IMR-90 (cell line): ENCODE measurements at regions not wholly inside any gene's neighbourhood (a gene's known extent, or its start where the extent isn't known, plus 50 kb on each side); places are given as distances from the start of the nearest gene placed in this dataset.

ENCODE experiments used
- ATAC-seq: fragments of 200-7000 bp; cut with Tn5 transposase; 2 replicates; pipeline ENCODE4 v1.9.1; 2020; ENCODE audit warnings: low read depth, mild to moderate bottlenecking, moderate library complexity
- BruUV-seq: library from RNA; stranded (reverse); fragments of 400-500 nt; replicated peaks from 2 replicates; lab custom pipeline; 2021; lab: Mats Ljungman, UMichigan
- CTCF ChIA-PET: fragments of 300-600 bp; formaldehyde crosslinking; extraction: SDS; loops from one replicate; lab custom pipeline; 2021; ENCODE audit warnings: antibody characterized with exemption; lab: Yijun Ruan, JAX
- POLR2A ChIA-PET: fragments of 300-600 bp; sonication (Branson Sonifier 250); formaldehyde crosslinking; loops from one replicate; lab custom pipeline; 2022; ENCODE audit warnings: antibody characterized with exemption; ENCODE audit not compliant: unreplicated experiment; lab: Charles Lee
- DNase-seq: peaks from one replicate; pipeline ENCODE4 v3.0.0; 2013
- H2AFZ ChIP-seq: replicated peaks from 2 replicates; pipeline ENCODE3; 2013; ENCODE audit warnings: low read length, mild to moderate bottlenecking; ENCODE audit not compliant: poor library complexity
- H2AK5ac ChIP-seq: 2 replicates; pipeline ENCODE4 v1.6.1; 2013; ENCODE audit warnings: low read depth, low read length, inconsistent platforms
- H2AK9ac ChIP-seq: replicated peaks from 2 replicates; pipeline ENCODE3; 2013; ENCODE audit warnings: mild to moderate bottlenecking, low read depth, low read length, moderate library complexity; ENCODE audit not compliant: poor library complexity
- H2BK120ac ChIP-seq: 2 replicates; pipeline ENCODE4 v1.6.1; 2013; ENCODE audit warnings: low read depth, low read length, inconsistent platforms
- H2BK15ac ChIP-seq: 3 replicates; pipeline ENCODE4 v1.6.1; 2013; ENCODE audit warnings: low read depth, low read length, inconsistent platforms
- H2BK20ac ChIP-seq: 2 replicates; pipeline ENCODE4 v1.6.1; 2013; ENCODE audit warnings: low read depth, mild to moderate bottlenecking, inconsistent platforms, low read length, moderate library complexity
- H2BK5ac ChIP-seq: 2 replicates; pipeline ENCODE4 v1.6.1; 2013; ENCODE audit warnings: mild to moderate bottlenecking, low read depth, low read length, inconsistent platforms; ENCODE audit not compliant: poor library complexity, severe bottlenecking
- H3K14ac ChIP-seq: replicated peaks from 2 replicates; pipeline ENCODE4 v1.6.1; 2013; ENCODE audit warnings: low read depth, low read length, inconsistent platforms
- H3K18ac ChIP-seq: 2 replicates; pipeline ENCODE4 v1.6.1; 2013; ENCODE audit warnings: low read depth, low read length, control low read depth
- H3K23ac ChIP-seq: 2 replicates; pipeline ENCODE4 v1.6.1; 2013; ENCODE audit warnings: low read depth, low read length, inconsistent platforms
- H3K27ac ChIP-seq: 2 replicates; pipeline ENCODE4 v1.5.1; 2013; ENCODE audit warnings: mild to moderate bottlenecking, control low read depth, low read length; ENCODE audit not compliant: insufficient read depth
- H3K27me3 ChIP-seq: 2 replicates; pipeline ENCODE4 v1.6.1; 2013; ENCODE audit warnings: low read length; ENCODE audit not compliant: control insufficient read depth, insufficient read depth
- H3K36me3 ChIP-seq: 2 replicates; pipeline ENCODE4 v1.6.1; 2013; ENCODE audit warnings: low read length, mixed read lengths; ENCODE audit not compliant: control insufficient read depth, insufficient read depth
- H3K4ac ChIP-seq: 2 replicates; pipeline ENCODE4 v1.6.1; 2013; ENCODE audit warnings: low read depth, low read length, inconsistent platforms
- H3K4me1 ChIP-seq: 2 replicates; pipeline ENCODE4 v1.6.1; 2013; ENCODE audit warnings: low read length, mixed read lengths; ENCODE audit not compliant: control insufficient read depth, insufficient read depth
- H3K4me2 ChIP-seq: 2 replicates; pipeline ENCODE4 v1.6.1; 2013; ENCODE audit warnings: low read depth, mild to moderate bottlenecking, control low read depth, low read length, moderate library complexity
- H3K4me3 ChIP-seq: 2 replicates; pipeline ENCODE4 v1.5.1; 2013; ENCODE audit warnings: low read depth, mild to moderate bottlenecking, control low read depth, low read length, moderate library complexity; ENCODE audit not compliant: insufficient read depth
- H3K56ac ChIP-seq: 2 replicates; pipeline ENCODE4 v1.6.1; 2013; ENCODE audit warnings: low read length, inconsistent platforms; ENCODE audit not compliant: insufficient read depth; ENCODE audit errors: extremely low read depth
- H3K79me1 ChIP-seq, 2 experiments: 2 replicates each; pipeline ENCODE4 v1.6.1; 2013; ENCODE audit warnings: low read length in 2 of 2, inconsistent platforms in 1 of 2, low read depth in 1 of 2
- H3K9ac ChIP-seq: 2 replicates; pipeline ENCODE4 v1.6.1; 2013; ENCODE audit warnings: low read depth, low read length, control low read depth
- H3K9me1 ChIP-seq: 2 replicates; pipeline ENCODE4 v1.6.1; 2013; ENCODE audit warnings: low read length, inconsistent platforms; ENCODE audit not compliant: insufficient read depth
- H3K9me3 ChIP-seq: 2 replicates; pipeline ENCODE4 v1.6.1; 2013; ENCODE audit warnings: low read length; ENCODE audit not compliant: control insufficient read depth, insufficient read depth
- H4K20me1 ChIP-seq: 2 replicates; pipeline ENCODE4 v1.6.1; 2013; ENCODE audit warnings: low read length, inconsistent platforms; ENCODE audit not compliant: insufficient read depth
- H4K5ac ChIP-seq: 2 replicates; pipeline ENCODE4 v1.6.1; 2013; ENCODE audit warnings: mild to moderate bottlenecking, low read depth, low read length, control low read depth
- H4K8ac ChIP-seq, 2 experiments: 2 replicates each; pipeline ENCODE4 v1.6.1; 2013; ENCODE audit warnings: low read depth in 2 of 2, low read length in 2 of 2, control low read depth in 1 of 2, inconsistent platforms in 1 of 2
- H4K91ac ChIP-seq: 2 replicates; pipeline ENCODE4 v1.6.1; 2013; ENCODE audit warnings: low read depth, low read length, inconsistent platforms; ENCODE audit not compliant: insufficient read depth
- CEBPB ChIP-seq: IDR thresholded peaks from 2 replicates; pipeline ENCODE4 v1.6.1; 2012; ENCODE audit warnings: low read depth, low read length, improper control_type of control experiment
- CTCF ChIP-seq: conservative IDR thresholded peaks from 2 replicates; pipeline ENCODE4 v1.5.1; 2012; ENCODE audit warnings: mild to moderate bottlenecking, low read depth, low read length, improper control_type of control experiment
- FOS ChIP-seq: fragments of 150-350 bp; IDR thresholded peaks from 2 replicates; pipeline ENCODE4 v1.6.1; 2016; ENCODE audit warnings: low read depth, low read length
- MAFK ChIP-seq: IDR thresholded peaks from 2 replicates; pipeline ENCODE4 v1.6.1; 2012; ENCODE audit warnings: low read depth, low read length, improper control_type of control experiment
- RCOR1 ChIP-seq: IDR thresholded peaks from 2 replicates; pipeline ENCODE4 v1.6.1; 2012; ENCODE audit warnings: mild to moderate bottlenecking, low read length, improper control_type of control experiment; ENCODE audit not compliant: insufficient replicate concordance
- USF2 ChIP-seq: fragments of 150-350 bp; IDR thresholded peaks from 2 replicates; pipeline ENCODE4 v1.6.1; 2017; ENCODE audit warnings: mild to moderate bottlenecking, antibody characterized with exemption, low read length, low read depth
- WGBS, 2 experiments: methylation state at CpG; one replicate each; pipeline versions ENCODE4 v1.1.5 to v1.1.7; 2013; ENCODE audit warnings: missing lambda C conversion rate in 2 of 2; ENCODE audit not compliant: insufficient read length in 1 of 2; ENCODE audit errors: extremely low coverage in 2 of 2; 5-methylcytosine and 5-hydroxymethylcytosine counted together
- dilution Hi-C: fragments of 300-500 bp; cut with HindIII; formaldehyde crosslinking; loops from one replicate; pipeline ENCODE4 v1.14.3; 2018; ENCODE audit warnings: low sequenced_read_pairs; ENCODE audit not compliant: unreplicated experiment
- in situ Hi-C: fragments of 300-500 bp; cut with MboI; formaldehyde crosslinking; loops from 3 replicates; pipeline ENCODE4 v1.14.3; 2019; ENCODE audit warnings: low sequenced_read_pairs, inconsistent platforms, mixed read lengths
- intact Hi-C: fragments of 100-400 bp; cut with micrococcal nuclease; formaldehyde crosslinking; loops from 2 replicates; pipeline ENCODE4 v1.10.0; 2022

- POLR2A ChIA-PET = no interaction called here
Observed at GRCh38 chr13:111610081-111610480, 289.6 kb downstream of the TEX29 start.

More at GRCh38 chr13:111610081-111610480, 289.6 kb downstream of the TEX29 start:
- Histone ChIP-seq H3K9me1 (no peaks in the 10 kb centered on the region), H4K5ac (no peak overlapping the region), H3K23ac (no peak overlapping the region), H2BK20ac (no peak overlapping the region), H3K9me3 (peaks cover 26% of the 10 kb centered on the region), H3K27me3 (no peaks in the 10 kb centered on the region), H3K9ac (no peak overlapping the region), H4K91ac (no peak overlapping the region), H3K14ac (no peak overlapping the region), H4K8ac (no peak overlapping the region), H2BK15ac (no peak overlapping the region), H3K18ac (no peak overlapping the region), H2BK5ac (no peak overlapping the region), H3K36me3 (no peaks in the 10 kb centered on the region), H3K4ac (no peak overlapping the region), H3K27ac (no peak overlapping the region), H3K79me1 (no peaks in the 10 kb centered on the region), H2AK9ac (no peak overlapping the region), H3K56ac (no peak overlapping the region), H3K4me1 (no peaks in the 10 kb centered on the region), H3K4me2 (no peak overlapping the region), H4K20me1 (no peaks in the 10 kb centered on the region), H2AK5ac (no peak overlapping the region), H2AFZ (no peak overlapping the region), H2BK120ac (no peak overlapping the region), H3K4me3 (no peak overlapping the region)
- no TSS peak for BruUV-seq
- TF ChIP-seq CTCF (no peak), RCOR1 (no peak), USF2 (no peak), CEBPB (no peak), FOS (no peak), MAFK (no peak)
- no CpG with 5 or more reads among the region's 4 CpGs for WGBS, 2 experiments
- no peak for ATAC-seq
- dilution Hi-C loops = no loop called here
- intact Hi-C loops = no loop called here
- in situ Hi-C loops = no loop called here
- no peak for DNase-seq
- CTCF ChIA-PET = no interaction called here
